Heart right ventricle (tissue), 16 donors: ENCODE measurements at regions not wholly inside any gene's neighbourhood (a gene's known extent, or its start where the extent isn't known, plus 50 kb on each side); places are given as distances from the start of the nearest gene placed in this dataset.
A peak's percentile ranks its signal among the peaks of the same experiment; 100 is the strongest.

ENCODE experiments used
- ATAC-seq, 8 donors: fragments of 200-7000 bp; cut with Tn5 transposase; one replicate each; pipeline ENCODE4 v1.9.1; 2020; ENCODE audit warnings: mild to moderate bottlenecking in 8 of 8, moderate library complexity in 8 of 8, moderate number of reproducible peaks in 1 of 8
- DNase-seq, 2 donors: peaks; one replicate each; pipeline ENCODE4 v3.0.0-alpha.2; 2020
- H3K27ac ChIP-seq, 10 donors: fragments of 200-600 bp; sonication (generic) in 2 of 10; one replicate each; pipeline versions ENCODE4 v1.5.0 to v1.8.0; 2020 to 2022; ENCODE audit warnings: mild to moderate bottlenecking in 3 of 10
- H3K27me3 ChIP-seq, 7 donors: fragments of 200-600 bp; one replicate each; pipeline ENCODE4 v1.8.0; 2021 to 2022; ENCODE audit warnings: mild to moderate bottlenecking in 2 of 7
- H3K36me3 ChIP-seq, 9 donors: fragments of 200-600 bp; sonication (generic) in 1 of 9; one replicate each; pipeline versions ENCODE4 v1.5.0 to v1.8.0; 2020 to 2022; ENCODE audit warnings: mild to moderate bottlenecking in 2 of 9
- H3K4me1 ChIP-seq, 9 donors: fragments of 200-600 bp; sonication (generic) in 1 of 9; one replicate each; pipeline versions ENCODE4 v1.5.0 to v1.8.0; 2020 to 2022; ENCODE audit warnings: mild to moderate bottlenecking in 4 of 9
- H3K4me3 ChIP-seq, 10 donors: fragments of 200-600 bp; sonication (generic) in 2 of 10; one replicate each; pipeline versions ENCODE4 v1.5.0 to v1.8.0; 2020 to 2022; ENCODE audit warnings: mild to moderate bottlenecking in 7 of 10, moderate library complexity in 2 of 10
- H3K9me3 ChIP-seq, 11 donors: fragments of 200-600 bp in 10 of 11; sonication (generic) in 2 of 11; one replicate each; pipeline versions ENCODE4 v1.5.0 to v1.8.0; 2013 to 2022; ENCODE audit warnings: mild to moderate bottlenecking in 2 of 11, control low read depth in 1 of 11, moderate library complexity in 1 of 11
- CTCF ChIP-seq, 9 donors: fragments of 200-600 bp; sonication (generic) in 2 of 9; IDR thresholded peaks; one replicate each; pipeline versions ENCODE4 v1.5.0 to v1.8.0; 2021 to 2022; ENCODE audit warnings: antibody characterized with exemption in 9 of 9, mild to moderate bottlenecking in 5 of 9, moderate library complexity in 1 of 9
- WGBS, 2 donors: extraction: QIAGEN DNeasy Blood & Tissue Kit; methylation state at CpG; one replicate each; pipeline ENCODE4 v1.1.7; 2013; ENCODE audit warnings: inconsistent platforms in 1 of 2; 5-methylcytosine and 5-hydroxymethylcytosine counted together
- intact Hi-C, 10 donors: fragments of 100-400 bp; cut with DNase I; formaldehyde crosslinking; loops; one replicate each; pipeline versions ENCODE4 v1.11.1 to v1.14.2; 2022
- donor health status: Arrhythmogenic right ventricular cardiomyopathy.
- donor health status: ischemic (EF 13 %, LVEDD 7.1; RV severe dilation, severe dysfunction).
- donor health status: healthy with polysubstance abuse.
- donor health status: DM: no; HTN: yes; CAD: no.
- donor health status: DM: no; HTN: no; CAD: no.
- donor health status: ischemic (EF 25% LVEDD 6.9; RV normal size, moderate dysfunction).
- donor health status: ischemic (EF 25% LVEDD 5.7; RV mildly dilated, moderate dysfunction).
- donor health status: healthy.
- donor health status: DM: yes; HTN: yes; CAD: no.
- donor health status: Ischemic cardiomyopathy.
- donor health status: ischemic (EF 35%, LVEDD 5.7; RV mildly dilated, moderate dysfunction).
- donor health status: nonischemic (EF 11% LVEDD 7.7; RV severe dilation, severe dysfunction).
- donor health status: DM: yes; HTN: yes; CAD: no.
- donor health status: PGD.
- donor health status: ischemic (EF 29% LVEDD 5.4; RV normal size, mild dysfunction).
- donor health status: nonischemic (EF 23%, LVEDD 6.1; RV moderate dilation, normal function).

GRCh38 chr5:155987265-155987810 is 339.6 kb upstream of the SGCD start:
- 47 to 65% methylated on average over 5 of the region's 5 CpGs for WGBS, 2 donors
- intact Hi-C loops: no loop called here
- no peaks in the 10 kb centered on the region for H3K27me3 ChIP-seq

GRCh38 chr5:155989879-155990278 is 337.1 kb upstream of the SGCD start:
- Histone ChIP-seq H3K27me3 (no peaks in the 10 kb centered on the region), H3K9me3 (no peaks in the 10 kb centered on the region), H3K27ac (no peak overlapping the region), H3K4me1 (peaks cover 0 to 12% (median 7%) of the 10 kb centered on the region in 9 donors), H3K36me3 (no peaks in the 10 kb centered on the region), H3K4me3 (no peak overlapping the region)
- intact Hi-C loops: no loop called here
- no peak for TF ChIP-seq CTCF (IDR thresholded peaks at IDR 0.05)
- ATAC-seq (no peak), DNase-seq (no peak)
- WGBS, 2 donors: 65 to 82% methylated on average over 1 of the region's 1 CpG

More at GRCh38 chr5:155987265-155987810, 339.6 kb upstream of the SGCD start:
- no peaks in the 10 kb centered on the region for H3K36me3 ChIP-seq
- no peak for TF ChIP-seq CTCF (IDR thresholded peaks at IDR 0.05)
- DNase-seq (no peak), ATAC-seq (peak in 2 of 8 donors; percentile 22 to 53)
- peaks cover 0 to 16% (median 10%) of the 10 kb centered on the region in 9 donors for H3K4me1 ChIP-seq
- peak overlapping the region in 1 of 10 donors; percentile 1 for H3K4me3 ChIP-seq
- H3K27ac ChIP-seq: peak overlapping the region in 1 of 10 donors; percentile 2
- no peaks in the 10 kb centered on the region for H3K9me3 ChIP-seq

- Histone ChIP-seq H3K9me3 (no peaks in the 10 kb centered on the region), H3K36me3 (no peaks in the 10 kb centered on the region), H3K4me1 (no peaks in the 10 kb centered on the region), H3K27ac (no peak overlapping the region), H3K4me3 (no peak overlapping the region), H3K27me3 (no peaks in the 10 kb centered on the region)
- no peak for TF ChIP-seq CTCF (IDR thresholded peaks at IDR 0.05)
- intact Hi-C loops: no loop called here
- WGBS, 2 donors: 82 to 85% methylated on average over 5 of the region's 5 CpGs
- ATAC-seq (no peak), DNase-seq (no peak)
These were observed 330.8 kb upstream of the SGCD start for GRCh38 chr5:155996123-155996522.

- no peak for TF ChIP-seq CTCF (IDR thresholded peaks at IDR 0.05)
- no peaks in the 10 kb centered on the region for H3K4me1 ChIP-seq
- no peaks in the 10 kb centered on the region for H3K9me3 ChIP-seq
- DNase-seq (no peak), ATAC-seq (no peak)
- H3K27me3 ChIP-seq: no peaks in the 10 kb centered on the region
- H3K36me3 ChIP-seq: no peaks in the 10 kb centered on the region
- H3K4me3 ChIP-seq: no peak overlapping the region
- no peak overlapping the region for H3K27ac ChIP-seq
- intact Hi-C loops: no loop called here
- 84 to 86% methylated on average over 2 of the region's 2 CpGs for WGBS, 2 donors
These were observed 328.7 kb upstream of the SGCD start for GRCh38 chr5:155998257-155998656.
